Sigmoid colon (tissue), 4 donors: ENCODE measurements at regions not wholly inside any gene's neighbourhood (a gene's known extent, or its start where the extent isn't known, plus 50 kb on each side); places are given as distances from the start of the nearest gene placed in this dataset.

Source experiments
- CTCF ChIP-seq, 4 experiments: fragments of 450-650 bp in 3 of 4; fragments of 200-600 bp in 1 of 4; IDR thresholded peaks; one replicate each; pipeline ENCODE4 v1.5.1; 2016 to 2019; ENCODE audit warnings: antibody characterized with exemption in 4 of 4, mild to moderate bottlenecking in 3 of 4, moderate library complexity in 2 of 4
- EP300 ChIP-seq, 4 donors: sonication (generic); formaldehyde crosslinking; IDR thresholded peaks; one replicate each; pipeline ENCODE4 v1.6.1; 2017; ENCODE audit warnings: antibody characterized with exemption in 4 of 4
- POLR2A ChIP-seq, 2 donors: fragments of 450-650 bp; IDR thresholded peaks; one replicate each; pipeline ENCODE4 v1.6.1; 2016; ENCODE audit warnings: antibody characterized with exemption in 2 of 2, mild to moderate bottlenecking in 2 of 2, moderate library complexity in 2 of 2

GRCh38 chr1:193590102-193590501, 403.7 kb upstream of the B3GALT2 start:
- TF ChIP-seq CTCF (IDR thresholded peaks at IDR 0.05) (no peak), POLR2A (IDR thresholded peaks at IDR 0.05) (no peak), EP300 (IDR thresholded peaks at IDR 0.05) (no peak)
